Brain pericyte (primary cell): ENCODE measurements at regions not wholly inside any gene's neighbourhood (a gene's known extent, or its start where the extent isn't known, plus 50 kb on each side); places are given as distances from the start of the nearest gene placed in this dataset.
"Not testable (repeated sequence)": the region's sequence is repeated elsewhere in the genome, so short reads cannot be mapped to it uniquely, and the experiment has no call there.

Source experiments
- DNase-seq: peaks from one replicate; pipeline ENCODE4 v3.0.0-alpha.2; 2012; ENCODE audit warnings: low read depth, low spot score

DNA sequence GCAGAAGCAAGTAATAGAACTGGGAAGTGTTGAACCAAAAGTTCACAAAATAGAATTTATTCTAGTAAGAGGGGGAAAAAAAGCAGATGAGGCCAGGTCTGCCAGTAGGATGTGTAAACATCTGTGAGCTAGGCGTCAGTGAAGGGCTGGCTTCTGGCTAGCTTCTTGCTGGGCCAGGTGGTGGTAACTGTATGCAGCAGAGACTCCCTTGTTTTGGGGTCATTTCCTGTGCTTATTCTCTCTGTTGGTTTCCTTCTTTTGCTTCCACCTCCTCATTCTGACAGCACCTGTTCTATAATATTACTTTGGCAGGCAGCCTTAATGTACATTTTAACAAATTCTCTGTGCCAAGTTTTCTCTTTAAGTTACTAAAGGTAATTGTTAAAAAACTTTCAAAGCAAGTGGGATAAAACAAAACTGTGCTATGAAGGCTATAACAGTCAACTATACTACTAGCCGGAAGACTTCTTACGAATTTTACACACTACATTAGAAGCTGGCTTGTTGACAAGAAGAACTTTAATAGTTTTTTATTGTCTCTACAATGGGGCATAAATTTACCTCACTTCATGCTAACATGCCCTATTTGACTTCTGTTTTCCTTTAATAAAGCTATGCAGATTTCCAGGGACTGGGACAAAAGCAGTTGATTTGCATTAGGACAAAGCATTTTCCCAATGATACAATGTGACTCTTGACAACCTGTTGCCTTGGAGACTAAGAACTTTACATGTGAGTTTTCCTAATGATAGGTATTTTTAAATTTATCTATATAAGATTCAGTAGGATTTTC, 318.8 kb upstream of the NAALADL2 start:
- no peak for DNase-seq

DNA sequence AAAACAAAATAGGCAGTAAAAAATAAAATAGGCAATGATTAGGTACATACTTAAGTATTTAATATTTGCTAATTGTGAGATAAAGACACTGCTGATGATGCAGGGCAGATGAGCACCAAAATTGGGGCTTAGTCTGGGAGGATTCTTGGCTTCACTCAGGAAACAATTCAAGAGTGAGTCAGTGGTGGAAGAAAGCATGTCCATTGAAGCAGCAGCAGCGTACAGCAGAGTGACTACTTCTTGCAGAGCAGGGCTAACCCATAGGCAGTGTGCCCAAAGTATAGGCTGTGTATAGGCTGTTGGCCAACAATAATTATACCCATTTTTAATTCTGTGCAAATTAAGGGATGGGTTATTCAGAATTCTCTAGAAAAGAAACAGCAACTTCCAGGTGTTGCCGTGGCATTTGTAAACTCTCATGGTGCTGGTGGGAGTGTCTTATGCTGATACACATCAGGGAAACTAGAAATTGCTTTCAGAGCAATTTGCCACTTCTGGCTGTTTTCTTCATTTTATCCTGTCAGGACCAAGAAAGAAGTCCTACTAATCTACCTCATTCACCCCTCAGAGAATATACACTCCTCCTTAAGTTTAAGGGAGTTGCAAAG, 317.3 kb upstream of the NAALADL2 start:
- no peak for DNase-seq

DNA sequence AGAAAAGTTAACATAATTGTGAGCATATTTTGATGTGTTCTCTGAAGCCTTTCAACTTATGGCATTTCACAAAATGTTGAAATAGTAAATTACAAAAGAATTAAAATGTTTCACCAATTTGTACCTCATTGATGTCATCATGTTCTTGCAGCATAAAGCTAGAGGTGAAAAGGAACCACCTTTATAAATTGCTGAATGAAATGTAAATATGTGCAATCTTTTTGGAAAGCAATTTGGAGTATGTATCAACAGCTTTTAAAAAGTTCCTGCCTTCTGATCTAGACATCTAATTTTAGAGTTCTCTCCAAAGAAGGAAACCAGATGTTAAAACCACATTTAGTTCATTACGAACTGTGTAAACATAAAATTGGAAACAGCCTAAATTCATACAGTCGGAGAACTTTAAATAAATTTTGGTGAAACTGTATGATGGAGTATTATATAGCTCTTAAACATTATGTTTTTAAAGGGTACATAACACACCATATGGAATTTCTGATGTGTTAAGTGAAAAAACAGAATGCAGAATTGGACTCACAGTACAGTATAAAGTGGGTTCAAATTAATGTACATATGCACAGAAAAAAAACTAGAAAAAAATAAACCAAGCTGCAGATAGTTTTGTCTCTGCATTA, 311.2 kb upstream of the NAALADL2 start:
- no peak for DNase-seq

DNA sequence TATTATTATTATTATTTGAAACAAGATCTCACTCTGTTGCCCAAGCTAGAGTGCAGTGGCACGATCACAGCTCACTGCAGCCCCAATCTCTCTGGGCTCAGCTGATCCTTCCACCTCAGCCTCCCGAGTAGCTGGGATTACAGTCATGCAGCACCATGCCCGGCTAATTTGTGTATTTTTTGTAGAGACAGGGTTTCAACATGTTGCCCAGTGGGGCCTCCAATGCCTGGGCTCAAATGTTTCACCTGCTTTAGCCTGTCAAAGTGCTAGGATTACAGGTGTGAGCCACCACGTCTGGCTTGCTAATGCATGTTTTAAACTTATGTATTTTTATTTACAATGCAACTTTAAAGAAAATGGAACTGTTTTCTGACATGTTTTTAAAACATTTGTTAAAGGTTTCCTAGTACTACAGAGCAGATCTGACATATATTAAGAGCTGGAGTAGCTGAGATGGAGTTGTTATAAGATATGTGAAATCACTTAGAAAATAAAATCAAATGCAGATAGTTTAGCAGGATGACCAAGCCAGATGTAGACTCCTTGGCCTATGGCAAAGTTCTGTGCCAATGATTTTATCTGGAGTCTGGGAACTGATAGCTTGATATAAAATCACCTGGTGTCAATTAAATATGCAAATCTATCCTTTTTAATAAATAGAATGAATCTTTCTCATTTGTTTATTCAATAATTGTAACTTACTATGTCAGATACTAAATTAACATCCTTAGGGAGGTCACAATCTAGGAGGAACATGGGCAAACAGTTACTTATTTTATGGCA, 310.1 kb upstream of the NAALADL2 start:
- DNase-seq, result no peak

DNA sequence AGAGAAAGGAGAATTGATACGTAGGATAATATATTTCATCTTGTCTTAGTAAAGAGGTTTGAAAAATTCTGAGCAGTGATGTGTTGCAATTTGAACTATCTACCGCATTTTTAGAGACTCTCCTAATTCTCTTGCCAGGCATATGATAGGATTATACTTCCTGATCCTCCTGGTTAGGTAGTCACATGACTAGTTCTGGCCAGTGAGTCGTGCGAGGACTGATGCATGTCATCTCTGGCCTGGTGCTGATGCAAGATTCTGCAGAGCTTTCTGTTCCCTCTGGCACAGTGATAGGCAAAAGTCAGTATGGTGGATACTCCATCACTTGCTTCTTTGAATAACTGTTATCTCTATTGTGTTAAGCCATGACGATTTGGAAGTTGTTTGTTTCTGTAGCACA, 277.6 kb upstream of the NAALADL2 start:
- DNase-seq, result no peak

DNA sequence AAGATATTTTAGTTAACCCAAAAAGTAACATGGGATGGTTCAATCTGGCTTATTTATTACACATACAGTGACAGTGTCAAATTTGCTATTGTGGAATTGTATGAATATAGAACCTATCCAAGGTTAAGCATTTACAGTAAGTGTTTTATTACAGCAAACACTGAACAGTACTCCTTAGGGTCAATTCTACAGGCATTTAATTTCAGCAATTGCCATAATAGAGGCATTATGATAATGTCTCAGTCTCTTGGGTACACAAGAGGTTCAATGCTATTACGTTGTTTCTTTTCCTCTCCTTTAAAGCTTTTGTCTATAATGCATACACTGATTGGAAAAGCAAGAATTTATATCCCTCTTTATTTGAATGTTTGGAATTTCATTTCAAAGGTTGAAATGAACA, 275.7 kb upstream of the NAALADL2 start:
- no peak for DNase-seq

DNA sequence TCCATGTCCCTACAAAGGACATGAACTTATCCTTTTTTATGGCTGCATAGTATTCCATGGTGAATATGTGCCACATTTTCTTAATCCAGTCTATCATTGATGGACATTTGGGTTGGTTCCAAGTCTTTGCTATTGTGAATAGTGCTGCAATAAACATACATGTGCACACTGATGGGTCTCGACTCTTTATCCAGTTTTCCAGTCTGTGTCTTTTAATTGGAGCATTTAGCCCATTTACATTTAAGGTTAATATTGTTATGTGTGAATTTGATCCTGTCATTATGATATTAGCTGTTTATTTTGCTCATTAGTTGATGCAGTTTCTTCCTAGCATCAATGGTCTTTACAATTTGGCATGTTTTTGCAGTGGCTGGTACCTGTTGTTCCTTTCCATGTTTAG, 272.0 kb upstream of the NAALADL2 start:
- DNase-seq, result not testable (repeated sequence)

DNA sequence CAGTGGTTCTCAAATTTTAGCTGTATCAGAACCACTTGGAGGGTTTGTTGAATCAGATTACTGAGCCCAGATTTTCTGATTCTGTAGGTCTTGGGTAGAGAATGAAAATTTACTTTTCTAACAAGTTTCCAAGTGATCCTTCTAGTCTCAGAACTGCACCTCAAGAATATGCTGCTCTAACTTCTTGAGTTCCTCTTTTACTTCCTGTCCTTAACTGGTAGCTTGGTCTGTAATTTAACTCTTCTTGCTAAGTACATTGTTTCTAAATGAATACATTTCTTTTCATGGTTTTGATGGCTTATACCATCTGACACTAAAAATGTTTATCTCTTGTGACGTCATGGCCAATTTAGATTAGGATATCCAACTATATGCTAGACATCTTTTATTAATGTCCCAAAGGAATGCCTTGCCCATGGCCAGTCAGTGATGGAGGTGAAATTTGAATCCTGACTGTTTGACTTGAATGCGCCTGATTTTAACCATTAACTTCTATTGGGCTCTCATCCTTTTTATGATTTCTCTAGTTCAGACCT, 262.6 kb upstream of the NAALADL2 start:
- DNase-seq, result no peak

DNA sequence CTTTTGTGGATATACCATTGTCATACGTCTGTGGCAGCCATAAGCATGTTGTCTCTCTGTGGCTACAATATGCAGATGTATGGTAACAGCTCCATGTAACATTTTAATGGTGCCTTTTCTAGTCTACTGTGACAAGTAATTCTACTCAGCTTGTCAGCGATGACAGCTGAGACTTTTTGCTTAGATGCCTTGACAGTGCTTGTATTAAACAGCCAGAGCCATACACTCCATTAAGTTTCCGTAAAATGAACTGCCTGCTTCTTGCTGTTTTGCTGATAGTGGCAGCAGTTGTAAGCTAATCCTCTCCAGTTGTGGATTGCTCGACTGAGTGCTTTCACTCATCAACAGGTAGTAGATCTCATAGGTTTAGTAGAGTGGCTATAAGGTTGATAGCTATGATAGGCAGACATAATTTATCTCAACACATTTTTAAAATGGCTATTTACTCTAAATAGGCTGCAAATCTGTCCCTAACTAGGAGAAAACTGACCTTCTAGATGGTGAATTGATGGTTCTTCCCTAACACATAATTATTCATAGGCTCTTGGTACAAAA, 260.2 kb upstream of the NAALADL2 start:
- no peak for DNase-seq

DNA sequence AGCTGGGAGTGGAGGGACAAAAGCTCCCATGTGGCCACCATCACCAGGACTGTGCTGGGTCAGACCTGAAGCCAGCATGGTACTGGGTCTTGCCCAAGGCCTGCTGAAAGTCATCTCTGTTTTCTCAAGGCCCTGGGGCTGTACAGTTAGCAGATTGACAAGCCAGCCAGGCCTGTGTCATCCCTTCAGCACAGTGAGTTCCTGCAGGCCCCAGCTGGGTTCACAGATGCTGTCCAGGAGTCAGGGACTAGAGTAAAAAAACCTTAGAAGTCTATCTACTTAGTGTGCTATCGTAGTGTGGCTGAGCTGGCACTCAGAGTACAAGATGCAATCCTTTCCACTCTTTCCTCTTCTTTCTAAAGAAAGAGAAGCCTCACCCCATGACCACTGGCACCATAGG, 246.0 kb upstream of the NAALADL2 start:
- DNase-seq, result no peak

DNA sequence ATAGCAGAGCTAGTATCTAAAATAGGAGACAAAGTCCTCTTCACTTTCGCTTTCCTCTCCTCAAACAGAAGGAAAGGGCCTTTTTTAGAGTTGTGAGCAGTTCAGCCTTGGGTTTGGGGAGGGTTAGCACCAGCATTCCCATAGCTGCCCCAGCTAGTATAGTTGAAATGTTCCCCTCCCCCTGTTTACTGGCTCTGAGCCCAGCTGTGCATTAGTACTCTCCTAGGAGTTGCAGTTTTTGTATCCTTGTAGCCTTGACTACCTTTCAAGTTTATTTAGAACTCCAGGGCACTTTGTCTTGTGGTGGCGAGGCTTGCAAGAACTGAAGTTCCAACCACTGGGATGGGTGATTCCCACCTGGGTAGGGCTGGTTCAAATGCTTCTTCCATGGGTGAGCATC, 245.1 kb upstream of the NAALADL2 start:
- no peak for DNase-seq

DNA sequence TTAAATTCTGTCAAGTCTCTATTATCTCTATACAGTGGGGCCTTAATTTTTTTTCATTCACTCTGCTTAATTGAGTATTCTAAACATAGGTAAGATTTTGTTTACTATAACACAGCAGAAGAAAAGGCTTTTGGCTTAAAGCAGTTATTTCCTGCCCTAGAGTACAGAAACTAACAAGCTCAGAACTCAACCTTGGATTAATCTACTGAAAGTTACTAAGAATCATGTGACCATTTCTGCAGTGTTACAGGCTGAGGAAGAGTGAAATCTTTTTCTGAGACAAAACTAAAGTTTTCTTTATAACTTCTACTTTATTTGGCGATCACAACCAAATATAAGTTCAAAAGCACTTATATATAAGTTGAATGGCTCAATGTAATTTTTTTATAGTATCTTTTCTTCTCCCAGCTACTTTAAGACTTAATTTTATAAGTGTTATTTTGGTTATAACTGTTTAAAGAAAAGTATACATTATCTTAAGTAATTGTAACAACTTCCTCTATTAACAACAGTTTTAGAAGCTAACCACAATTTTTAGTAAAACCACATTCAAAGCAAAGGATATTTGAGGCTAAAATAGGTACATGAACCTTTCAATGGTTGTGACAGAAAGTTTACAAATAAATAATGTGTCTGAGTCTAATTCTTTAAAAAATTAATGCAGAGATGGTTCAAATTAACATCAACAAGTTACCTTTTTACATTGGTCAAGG, 240.6 kb upstream of the NAALADL2 start:
- no peak for DNase-seq

DNA sequence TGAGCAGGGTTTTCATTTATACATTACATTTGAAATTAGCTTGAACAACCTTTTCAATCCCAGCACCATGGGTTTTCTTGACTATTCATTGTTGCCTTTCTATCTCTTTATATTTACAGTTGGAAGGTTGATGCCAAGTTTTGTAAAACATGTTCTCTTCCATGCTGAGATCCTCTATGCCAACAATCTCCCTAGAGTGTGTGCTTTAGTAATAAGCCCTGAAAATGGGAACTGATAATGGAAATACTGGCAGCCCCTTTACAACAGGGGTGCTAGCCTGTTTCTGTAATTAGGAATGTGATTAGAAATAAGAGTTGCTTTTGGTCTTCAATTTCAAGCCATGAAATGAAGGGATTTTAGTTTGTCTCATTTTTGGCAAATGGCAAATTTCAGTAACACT, 239.9 kb upstream of the NAALADL2 start:
- no peak for DNase-seq

DNA sequence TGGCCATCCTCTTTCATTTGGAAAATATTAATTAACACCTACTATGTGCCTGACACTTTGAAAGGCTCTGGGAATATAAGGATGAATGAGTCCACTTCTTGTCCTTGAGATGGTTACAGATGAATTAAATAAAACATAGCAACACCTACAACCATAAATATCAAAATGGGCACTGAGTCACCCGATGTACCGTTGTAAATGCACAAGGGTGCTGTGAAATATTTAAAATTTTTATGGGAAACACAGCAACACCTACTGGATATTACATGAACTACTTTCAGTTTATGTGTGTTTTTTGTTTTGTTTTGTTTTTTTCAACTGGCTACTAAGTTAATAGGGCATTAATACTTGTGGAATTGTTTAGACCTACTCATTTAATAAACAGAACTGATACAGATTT, 239.0 kb upstream of the NAALADL2 start:
- DNase-seq, result no peak

DNA sequence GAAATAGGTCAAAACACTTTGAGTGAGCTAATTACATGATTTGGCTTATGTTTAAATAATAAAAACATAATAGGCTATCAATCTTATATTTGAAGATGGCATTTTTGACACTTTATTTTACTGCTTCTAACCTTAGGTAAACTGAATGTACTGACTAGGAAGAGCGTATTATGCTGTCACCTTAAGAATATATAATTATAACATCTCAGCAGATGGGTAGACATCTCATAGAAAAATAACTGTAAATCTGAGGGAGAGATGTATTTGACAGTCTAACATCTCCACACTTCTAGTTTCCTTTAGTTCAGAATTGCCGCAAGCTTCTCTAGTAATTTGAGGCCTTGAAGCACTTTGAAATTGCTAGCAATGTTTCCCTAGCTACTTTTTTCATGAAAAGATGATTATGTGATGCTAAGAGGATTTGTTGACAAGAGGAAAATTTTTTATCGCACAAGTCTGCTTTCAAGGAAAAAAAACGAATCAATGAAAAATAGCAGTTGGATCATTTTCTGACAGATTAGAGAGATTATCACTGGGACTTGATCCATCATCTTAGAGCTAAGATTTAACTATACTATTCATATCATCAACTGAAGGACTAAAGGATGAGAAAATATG, 238.2 kb upstream of the NAALADL2 start:
- no peak for DNase-seq

DNA sequence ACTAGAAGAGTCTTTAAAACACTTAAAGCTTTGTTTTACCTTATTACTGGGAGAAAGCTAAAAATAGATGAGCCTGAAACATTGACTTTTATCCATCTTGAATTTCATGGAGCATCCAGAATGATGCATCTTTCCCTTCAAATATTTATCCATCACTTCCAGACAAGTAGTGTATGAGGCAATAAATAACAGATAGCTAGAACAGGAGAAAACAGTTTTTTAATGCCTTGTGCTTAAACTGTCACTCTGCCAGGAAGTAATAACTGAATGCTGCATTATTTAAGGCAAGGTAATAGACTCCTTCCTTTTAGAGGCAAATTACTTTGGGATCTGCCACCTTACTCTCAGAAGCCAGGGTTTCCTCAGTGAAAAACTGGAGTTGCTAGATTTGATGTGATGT, 225.8 kb upstream of the NAALADL2 start:
- DNase-seq, result no peak

DNA sequence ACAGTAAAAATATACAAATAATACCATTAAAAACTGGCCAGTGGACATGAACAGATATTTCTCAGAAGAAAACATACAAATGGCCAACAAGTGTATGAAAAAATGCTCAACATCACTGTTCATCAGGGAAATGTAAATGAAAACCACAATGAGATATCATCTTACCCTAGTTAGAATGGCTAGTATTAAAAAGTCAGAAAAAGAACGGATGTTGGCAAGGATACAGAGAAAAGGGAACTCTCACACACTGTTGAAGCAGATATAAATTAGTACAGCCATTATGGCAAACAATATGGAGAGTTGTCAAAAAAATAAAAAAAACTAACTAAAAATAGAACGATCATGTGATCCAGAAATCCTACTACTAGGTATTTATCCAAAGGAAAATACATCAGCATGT, 222.7 kb upstream of the NAALADL2 start:
- no peak for DNase-seq

DNA sequence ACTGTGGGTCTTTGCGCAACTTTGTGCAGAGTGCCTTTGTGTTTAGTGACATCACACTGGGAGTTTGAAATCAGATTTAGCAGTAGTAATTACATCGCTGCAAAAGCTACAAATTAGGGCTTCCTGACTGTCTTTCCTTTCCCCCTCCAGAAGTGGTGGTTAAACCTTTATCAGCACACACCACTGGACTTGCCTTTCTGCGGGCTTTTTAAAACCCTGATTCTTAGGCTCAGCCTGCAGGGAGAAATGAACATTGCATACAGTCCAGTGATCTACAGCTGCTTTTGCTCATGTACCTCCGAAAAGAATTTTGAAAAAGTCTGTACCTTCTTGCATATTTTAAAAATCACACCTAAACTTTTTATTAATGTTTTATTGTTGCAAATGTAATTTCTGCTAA, 219.7 kb upstream of the NAALADL2 start:
- no peak for DNase-seq

DNA sequence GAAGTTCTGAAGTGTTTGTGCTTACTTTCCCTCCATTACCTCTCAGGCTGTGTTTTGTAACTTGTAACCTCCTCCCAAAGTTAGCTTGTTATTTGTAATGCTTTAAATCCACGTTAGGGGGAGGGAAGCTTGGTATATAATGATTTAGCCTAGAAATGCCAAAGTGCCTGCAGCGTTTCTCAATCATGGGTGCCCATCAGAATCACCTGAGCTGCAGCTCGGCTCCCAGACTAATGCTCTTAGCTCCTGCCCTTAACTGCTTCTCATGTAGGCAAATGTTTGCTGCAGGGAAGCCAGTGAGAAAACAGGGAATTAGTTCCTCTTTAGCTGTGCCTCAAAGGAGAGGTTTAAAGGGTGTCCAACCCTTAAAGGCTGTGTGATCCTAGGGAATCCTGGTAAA, 219.2 kb upstream of the NAALADL2 start:
- DNase-seq, result no peak

DNA sequence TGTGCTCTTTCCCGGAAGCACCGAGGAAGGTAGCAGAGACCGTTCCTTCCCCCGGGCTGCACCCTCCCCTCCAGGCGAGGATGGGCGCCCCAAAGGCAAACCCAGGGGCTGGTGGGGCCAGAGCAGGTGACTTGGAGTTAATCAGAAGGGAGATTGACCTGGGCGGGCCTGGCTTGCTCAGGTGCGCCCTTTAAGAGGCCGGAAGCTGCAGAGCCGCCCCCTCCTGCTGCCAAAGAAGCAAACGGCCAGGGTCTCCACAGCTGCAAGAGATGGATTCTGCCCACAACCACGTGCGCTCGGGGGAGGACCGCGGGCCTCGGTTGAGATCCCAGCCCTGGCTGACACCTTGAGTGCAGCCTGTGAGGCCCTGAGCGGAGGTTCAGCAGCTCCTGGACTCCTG, 218.2 kb upstream of the NAALADL2 start:
- DNase-seq, result no peak

DNA sequence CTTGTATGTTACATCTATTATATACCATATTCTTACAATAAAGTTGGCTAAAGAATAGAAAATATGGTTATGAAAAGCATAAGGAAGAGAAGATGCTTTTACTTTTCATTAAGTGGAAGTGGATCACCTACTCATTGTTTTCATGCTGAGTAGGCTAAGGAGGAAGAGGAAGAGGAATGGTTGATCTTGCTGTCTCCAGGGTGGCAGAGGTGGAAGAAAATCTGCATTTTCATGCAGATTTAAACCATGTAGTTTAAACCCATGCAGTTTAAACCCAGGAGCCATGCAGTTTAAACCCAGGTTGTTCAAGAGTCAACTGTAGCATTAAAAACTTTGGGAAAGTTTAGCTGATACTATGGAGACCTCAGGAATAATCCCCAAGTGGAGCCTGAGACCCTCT, 214.8 kb upstream of the NAALADL2 start:
- DNase-seq, result no peak
